ENCODE measurements at regions not wholly inside any gene's neighbourhood (a gene's known extent, or its start where the extent isn't known, plus 50 kb on each side); places are given as distances from the start of the nearest gene placed in this dataset.

DNA sequence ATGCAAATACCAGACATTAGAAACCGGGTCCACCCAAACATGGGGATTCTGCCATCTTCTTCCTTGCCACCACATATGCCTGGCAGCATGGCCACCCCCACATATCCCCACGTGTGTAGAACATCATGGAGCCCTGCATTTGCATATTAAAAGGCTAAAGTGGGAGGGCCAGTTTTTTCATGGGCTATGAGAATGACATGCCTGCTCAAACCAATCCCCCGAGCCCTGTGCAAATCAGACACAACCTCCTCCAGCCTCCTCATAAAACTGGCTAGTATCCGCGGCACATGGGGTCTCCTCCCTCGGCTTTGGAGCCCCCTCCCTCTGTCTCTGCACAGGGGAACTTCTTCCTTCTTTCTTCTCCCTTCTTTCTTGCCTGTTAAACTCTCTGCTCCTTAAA, 174.9 kb upstream of the WSCD1 start:
- H3K9me3 ChIP-seq (ENCODE audit: control insufficient read depth in 4 of 4, low read length in 3 of 4), result no peaks in the 10 kb centered on the region
- no peaks in the 10 kb centered on the region for H3K27me3 ChIP-seq (ENCODE audit: control insufficient read depth in 4 of 4, insufficient read depth in 4 of 4, low read length in 3 of 4)
- TF ChIP-seq RXRA (IDR thresholded peaks at IDR 0.05) (no peak), RAD21 (IDR thresholded peaks at IDR 0.05) (no peak), SP1 (IDR thresholded peaks at IDR 0.05) (no peak), YY1 (IDR thresholded peaks at IDR 0.05) (no peak), NR2F2 (IDR thresholded peaks at IDR 0.05) (no peak), GABPA (IDR thresholded peaks at IDR 0.05 in 1 of 2, conservative IDR thresholded peaks at IDR 0.05 in 1 of 2) (no peak), HNF4A (conservative IDR thresholded peaks at IDR 0.05) (no peak), FOXA2 (IDR thresholded peaks at IDR 0.05) (no peak)
- TF ChIP-seq, protein P1, sequence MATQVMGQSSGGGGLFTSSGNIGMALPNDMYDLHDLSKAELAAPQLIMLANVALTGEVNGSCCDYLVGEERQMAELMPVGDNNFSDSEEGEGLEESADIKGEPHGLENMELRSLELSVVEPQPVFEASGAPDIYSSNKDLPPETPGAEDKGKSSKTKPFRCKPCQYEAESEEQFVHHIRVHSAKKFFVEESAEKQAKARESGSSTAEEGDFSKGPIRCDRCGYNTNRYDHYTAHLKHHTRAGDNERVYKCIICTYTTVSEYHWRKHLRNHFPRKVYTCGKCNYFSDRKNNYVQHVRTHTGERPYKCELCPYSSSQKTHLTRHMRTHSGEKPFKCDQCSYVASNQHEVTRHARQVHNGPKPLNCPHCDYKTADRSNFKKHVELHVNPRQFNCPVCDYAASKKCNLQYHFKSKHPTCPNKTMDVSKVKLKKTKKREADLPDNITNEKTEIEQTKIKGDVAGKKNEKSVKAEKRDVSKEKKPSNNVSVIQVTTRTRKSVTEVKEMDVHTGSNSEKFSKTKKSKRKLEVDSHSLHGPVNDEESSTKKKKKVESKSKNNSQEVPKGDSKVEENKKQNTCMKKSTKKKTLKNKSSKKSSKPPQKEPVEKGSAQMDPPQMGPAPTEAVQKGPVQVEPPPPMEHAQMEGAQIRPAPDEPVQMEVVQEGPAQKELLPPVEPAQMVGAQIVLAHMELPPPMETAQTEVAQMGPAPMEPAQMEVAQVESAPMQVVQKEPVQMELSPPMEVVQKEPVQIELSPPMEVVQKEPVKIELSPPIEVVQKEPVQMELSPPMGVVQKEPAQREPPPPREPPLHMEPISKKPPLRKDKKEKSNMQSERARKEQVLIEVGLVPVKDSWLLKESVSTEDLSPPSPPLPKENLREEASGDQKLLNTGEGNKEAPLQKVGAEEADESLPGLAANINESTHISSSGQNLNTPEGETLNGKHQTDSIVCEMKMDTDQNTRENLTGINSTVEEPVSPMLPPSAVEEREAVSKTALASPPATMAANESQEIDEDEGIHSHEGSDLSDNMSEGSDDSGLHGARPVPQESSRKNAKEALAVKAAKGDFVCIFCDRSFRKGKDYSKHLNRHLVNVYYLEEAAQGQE (IDR thresholded peaks at IDR 0.05), result no peak
- TF ChIP-seq, protein P2, sequence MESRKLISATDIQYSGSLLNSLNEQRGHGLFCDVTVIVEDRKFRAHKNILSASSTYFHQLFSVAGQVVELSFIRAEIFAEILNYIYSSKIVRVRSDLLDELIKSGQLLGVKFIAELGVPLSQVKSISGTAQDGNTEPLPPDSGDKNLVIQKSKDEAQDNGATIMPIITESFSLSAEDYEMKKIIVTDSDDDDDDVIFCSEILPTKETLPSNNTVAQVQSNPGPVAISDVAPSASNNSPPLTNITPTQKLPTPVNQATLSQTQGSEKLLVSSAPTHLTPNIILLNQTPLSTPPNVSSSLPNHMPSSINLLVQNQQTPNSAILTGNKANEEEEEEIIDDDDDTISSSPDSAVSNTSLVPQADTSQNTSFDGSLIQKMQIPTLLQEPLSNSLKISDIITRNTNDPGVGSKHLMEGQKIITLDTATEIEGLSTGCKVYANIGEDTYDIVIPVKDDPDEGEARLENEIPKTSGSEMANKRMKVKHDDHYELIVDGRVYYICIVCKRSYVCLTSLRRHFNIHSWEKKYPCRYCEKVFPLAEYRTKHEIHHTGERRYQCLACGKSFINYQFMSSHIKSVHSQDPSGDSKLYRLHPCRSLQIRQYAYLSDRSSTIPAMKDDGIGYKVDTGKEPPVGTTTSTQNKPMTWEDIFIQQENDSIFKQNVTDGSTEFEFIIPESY (IDR thresholded peaks at IDR 0.05), result no peak
- H3K9ac ChIP-seq (ENCODE audit: low read depth in 1 of 2, low read length in 2 of 2), result no peak overlapping the region
- WGBS, result 83% methylated on average over 6 of the region's 6 CpGs
- no peak overlapping the region for H3K27ac ChIP-seq (ENCODE audit: low read depth in 1 of 2, low read length in 2 of 2)
- no peaks in the 10 kb centered on the region for H3K36me3 ChIP-seq (ENCODE audit: control insufficient read depth in 4 of 4, insufficient read depth in 3 of 4, low read depth in 1 of 4, low read length in 3 of 4)
- H3K4me1 ChIP-seq (ENCODE audit: control insufficient read depth in 4 of 4, insufficient read depth in 4 of 4, low read length in 3 of 4), result no peaks in the 10 kb centered on the region
- H3K4me3 ChIP-seq (ENCODE audit: low read depth in 1 of 3, low read length in 3 of 3), result no peak overlapping the region
- no peak for DNase-seq (ENCODE audit: low spot score)

DNA sequence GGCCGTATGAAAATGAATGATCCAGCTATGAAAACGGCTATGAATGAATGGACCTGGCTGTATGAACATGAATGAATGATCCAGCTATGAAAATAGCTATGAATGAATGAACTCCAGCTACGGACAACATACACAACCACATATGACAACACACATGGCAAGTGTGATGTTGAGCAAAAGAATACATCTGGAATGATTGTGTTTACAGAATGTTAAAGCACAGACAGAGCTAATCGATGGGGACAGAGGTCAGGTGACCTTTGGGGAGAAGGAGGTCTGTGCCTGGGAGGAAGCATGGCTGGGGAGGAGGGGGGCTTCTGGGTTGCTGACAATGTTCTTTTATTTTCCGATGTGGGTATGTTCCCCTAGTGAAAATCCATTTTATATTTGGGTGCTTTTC, 174.0 kb upstream of the WSCD1 start:
- Histone ChIP-seq H3K4me1 (ENCODE audit: control insufficient read depth in 4 of 4, insufficient read depth in 4 of 4, low read length in 3 of 4) (no peaks in the 10 kb centered on the region), H3K4me3 (ENCODE audit: low read depth in 1 of 3, low read length in 3 of 3) (no peak overlapping the region), H3K27ac (ENCODE audit: low read depth in 1 of 2, low read length in 2 of 2) (no peak overlapping the region), H3K27me3 (ENCODE audit: control insufficient read depth in 4 of 4, insufficient read depth in 4 of 4, low read length in 3 of 4) (no peaks in the 10 kb centered on the region), H3K9me3 (ENCODE audit: control insufficient read depth in 4 of 4, low read length in 3 of 4) (no peaks in the 10 kb centered on the region), H3K9ac (ENCODE audit: low read depth in 1 of 2, low read length in 2 of 2) (no peak overlapping the region), H3K36me3 (ENCODE audit: control insufficient read depth in 4 of 4, insufficient read depth in 3 of 4, low read depth in 1 of 4, low read length in 3 of 4) (no peaks in the 10 kb centered on the region)
- no peak for TF ChIP-seq SP1 (IDR thresholded peaks at IDR 0.05)
- TF ChIP-seq RAD21 (IDR thresholded peaks at IDR 0.05), result no peak
- no peak for TF ChIP-seq EGR1 (IDR thresholded peaks at IDR 0.05; ENCODE audit: low read depth in 2 of 2)
- TF ChIP-seq YY1 (IDR thresholded peaks at IDR 0.05), result no peak
- no peak for TF ChIP-seq FOXA2 (IDR thresholded peaks at IDR 0.05)
- TF ChIP-seq, protein P1 (IDR thresholded peaks at IDR 0.05), result no peak
- TF ChIP-seq, protein P3, sequence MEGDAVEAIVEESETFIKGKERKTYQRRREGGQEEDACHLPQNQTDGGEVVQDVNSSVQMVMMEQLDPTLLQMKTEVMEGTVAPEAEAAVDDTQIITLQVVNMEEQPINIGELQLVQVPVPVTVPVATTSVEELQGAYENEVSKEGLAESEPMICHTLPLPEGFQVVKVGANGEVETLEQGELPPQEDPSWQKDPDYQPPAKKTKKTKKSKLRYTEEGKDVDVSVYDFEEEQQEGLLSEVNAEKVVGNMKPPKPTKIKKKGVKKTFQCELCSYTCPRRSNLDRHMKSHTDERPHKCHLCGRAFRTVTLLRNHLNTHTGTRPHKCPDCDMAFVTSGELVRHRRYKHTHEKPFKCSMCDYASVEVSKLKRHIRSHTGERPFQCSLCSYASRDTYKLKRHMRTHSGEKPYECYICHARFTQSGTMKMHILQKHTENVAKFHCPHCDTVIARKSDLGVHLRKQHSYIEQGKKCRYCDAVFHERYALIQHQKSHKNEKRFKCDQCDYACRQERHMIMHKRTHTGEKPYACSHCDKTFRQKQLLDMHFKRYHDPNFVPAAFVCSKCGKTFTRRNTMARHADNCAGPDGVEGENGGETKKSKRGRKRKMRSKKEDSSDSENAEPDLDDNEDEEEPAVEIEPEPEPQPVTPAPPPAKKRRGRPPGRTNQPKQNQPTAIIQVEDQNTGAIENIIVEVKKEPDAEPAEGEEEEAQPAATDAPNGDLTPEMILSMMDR (IDR thresholded peaks at IDR 0.05; ENCODE audit: low read depth, low read length, missing input control), result no peak
- no peak for TF ChIP-seq GABPA (IDR thresholded peaks at IDR 0.05 in 1 of 2, conservative IDR thresholded peaks at IDR 0.05 in 1 of 2)
- 51% methylated on average over 5 of the region's 5 CpGs for WGBS
- no peak for DNase-seq (ENCODE audit: low spot score)
